ENCODE measurements at regions not wholly inside any gene's neighbourhood (a gene's known extent, or its start where the extent isn't known, plus 50 kb on each side); places are given as distances from the start of the nearest gene placed in this dataset.
"Not testable (repeated sequence)": the region's sequence is repeated elsewhere in the genome, so short reads cannot be mapped to it uniquely, and the experiment has no call there.

DNA sequence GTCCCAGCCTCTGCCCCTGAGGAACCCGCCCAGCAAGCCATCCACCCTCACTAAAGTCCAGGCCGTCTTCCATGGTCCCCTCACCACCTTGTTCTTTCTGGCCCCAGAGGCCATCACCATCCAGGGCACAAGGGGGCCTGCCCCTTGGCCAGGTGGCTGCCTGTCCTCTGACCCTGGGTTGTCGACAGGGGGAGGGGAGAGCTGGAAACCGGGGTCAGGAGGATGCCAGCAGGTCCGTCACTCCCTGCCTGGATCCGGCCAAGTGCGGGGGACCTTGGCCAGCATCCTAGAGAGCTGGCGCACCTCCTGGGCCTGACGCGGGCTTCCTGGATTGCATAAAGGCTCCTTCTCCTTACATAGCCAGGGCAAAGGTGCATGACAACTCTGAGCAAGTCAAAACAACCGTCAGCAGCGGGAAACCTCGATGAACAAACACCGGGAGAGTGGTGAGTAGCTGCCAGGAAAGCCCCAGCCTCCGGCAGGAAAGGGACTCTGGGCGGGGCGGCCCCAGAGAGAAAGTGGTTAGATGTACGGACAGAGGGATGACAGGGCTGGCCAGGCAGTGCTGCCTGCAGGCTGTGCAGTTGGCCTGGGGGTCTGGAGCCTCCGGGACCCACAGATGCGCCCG, 4461.2 kb upstream of the TPTE start:
- not testable (repeated sequence) for DNase-seq (ENCODE audit: low read depth in 2 of 3, low spot score in 1 of 3)

DNA sequence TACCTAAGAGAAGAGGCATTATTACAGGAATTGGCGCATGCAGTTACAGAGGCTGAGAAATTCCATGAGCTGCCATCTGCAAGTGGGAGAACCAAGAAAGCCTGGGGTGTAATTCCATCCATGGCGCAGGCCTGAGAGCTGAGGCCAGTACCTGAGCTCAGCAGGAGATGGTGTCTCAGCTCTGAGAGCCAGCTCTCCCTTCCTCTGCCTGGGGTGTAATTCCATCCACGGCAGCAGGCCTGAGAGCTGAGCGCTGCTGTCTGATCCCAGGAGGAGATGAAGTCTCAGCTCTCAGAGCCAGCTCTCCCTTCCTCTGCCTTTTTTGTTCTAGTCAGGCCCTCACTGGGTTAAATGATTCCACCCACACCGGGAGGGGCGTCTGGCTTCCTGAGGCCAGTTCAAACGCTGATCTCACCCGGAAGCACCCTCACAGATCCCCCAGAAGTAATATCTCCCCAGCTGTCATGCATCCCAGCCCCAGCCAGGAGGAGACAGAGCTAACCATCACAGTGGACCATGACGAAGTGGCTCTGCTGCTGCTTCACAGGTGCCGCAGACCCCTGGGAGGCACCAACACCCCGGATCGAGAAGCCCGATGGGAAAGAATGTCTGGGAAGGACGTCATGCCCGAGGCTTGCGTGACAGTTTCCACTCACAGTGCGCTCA, 4454.9 kb upstream of the TPTE start:
- DNase-seq (ENCODE audit: low read depth in 2 of 3, low spot score in 1 of 3), result not testable (repeated sequence)

DNA sequence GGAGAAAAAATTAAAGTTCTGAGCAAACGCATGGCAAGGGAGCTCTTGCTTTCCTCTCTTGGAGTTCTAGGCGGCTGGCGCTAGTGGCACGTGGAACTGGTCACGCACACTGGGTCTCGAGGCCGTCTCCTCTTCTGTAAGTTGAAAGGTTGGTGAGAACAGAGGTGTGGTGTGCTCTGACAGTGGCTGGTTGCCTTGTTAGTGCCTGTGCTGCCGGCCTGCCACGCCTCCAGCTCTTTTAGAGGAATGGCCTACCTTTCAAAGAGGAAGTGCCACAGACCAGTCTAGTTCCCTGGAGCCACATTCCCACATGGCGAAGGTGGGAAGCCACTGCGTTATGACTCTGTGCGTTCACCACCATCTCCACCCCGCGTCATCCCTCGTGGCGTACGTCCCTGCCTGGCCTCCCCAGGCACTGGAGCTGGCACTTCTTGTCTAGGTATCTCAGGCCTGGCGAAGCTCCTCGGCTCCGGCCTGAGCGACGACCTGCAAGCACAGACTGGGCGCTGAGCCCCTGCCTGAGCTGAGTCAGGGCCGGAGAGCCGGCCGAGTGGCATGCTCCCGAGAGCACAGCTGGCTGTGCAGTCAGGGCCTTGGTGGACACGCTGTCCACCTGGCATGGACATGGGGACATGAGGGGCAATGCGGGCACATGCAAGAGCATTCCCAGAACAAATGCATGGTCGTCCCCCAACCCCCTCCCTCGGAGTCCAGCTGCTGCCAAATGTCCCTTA, 4453.1 kb upstream of the TPTE start:
- DNase-seq (ENCODE audit: low read depth in 2 of 3, low spot score in 1 of 3), result not testable (repeated sequence)

GRCh38 chr21:6070213-6070612, 4451.2 kb upstream of the TPTE start:
- DNase-seq (ENCODE audit: low read depth in 2 of 3, low spot score in 1 of 3), result not testable (repeated sequence)

- DNase-seq (ENCODE audit: low read depth in 2 of 3, low spot score in 1 of 3), result not testable (repeated sequence)
Observed at GRCh38 chr21:6072691-6073090, 4448.7 kb upstream of the TPTE start.

DNA sequence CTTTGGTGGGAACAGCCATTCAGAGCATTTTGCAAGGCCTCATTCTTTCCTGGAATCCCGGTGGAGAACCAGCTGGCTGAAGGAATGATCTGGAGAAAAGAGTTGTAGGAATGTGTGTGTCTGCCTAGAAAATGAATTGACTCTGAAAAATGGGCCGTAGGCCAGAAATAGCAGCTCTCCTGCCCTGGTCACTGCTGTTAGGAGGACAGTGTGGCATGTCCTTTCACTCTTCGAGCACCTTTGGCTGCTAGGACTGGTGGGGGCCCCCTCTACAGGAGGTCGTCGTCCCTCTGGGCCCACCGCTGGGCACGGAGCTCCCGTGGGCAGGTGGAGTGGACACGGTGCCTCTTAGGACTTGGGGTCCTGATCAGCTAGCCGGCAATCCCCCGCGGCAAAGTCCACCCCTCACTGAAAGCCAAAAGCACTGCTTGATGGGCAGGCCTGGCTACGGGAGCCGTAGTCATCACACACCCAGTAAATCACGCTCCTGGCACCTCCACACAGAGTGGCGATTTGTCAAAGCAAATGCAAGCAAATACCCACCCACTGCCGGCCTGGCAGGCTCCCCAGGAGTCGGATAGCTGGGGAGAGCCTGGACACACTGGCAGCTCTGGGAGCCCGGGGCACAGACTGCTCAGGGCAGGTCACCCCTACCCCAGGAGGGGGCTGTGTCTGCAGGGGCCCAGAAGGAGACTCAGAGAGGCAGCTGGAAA, 4447.2 kb upstream of the TPTE start:
- DNase-seq (ENCODE audit: low read depth in 2 of 3, low spot score in 1 of 3), result not testable (repeated sequence)

GRCh38 chr21:6074935-6075334, 4446.4 kb upstream of the TPTE start:
- not testable (repeated sequence) for DNase-seq (ENCODE audit: low read depth in 2 of 3, low spot score in 1 of 3)

GRCh38 chr21:6075627-6076208, 4445.7 kb upstream of the TPTE start:
- DNase-seq (ENCODE audit: low read depth in 2 of 3, low spot score in 1 of 3), result not testable (repeated sequence)

GRCh38 chr21:6077358-6077757, 4444.0 kb upstream of the TPTE start:
- not testable (repeated sequence) for DNase-seq (ENCODE audit: low read depth in 2 of 3, low spot score in 1 of 3)

- DNase-seq (ENCODE audit: low read depth in 2 of 3, low spot score in 1 of 3), result not testable (repeated sequence)
Observed at GRCh38 chr21:6078902-6079301, 4442.5 kb upstream of the TPTE start.

GRCh38 chr21:6080941-6081655, 4440.3 kb upstream of the TPTE start:
- DNase-seq (ENCODE audit: low read depth in 2 of 3, low spot score in 1 of 3), result not testable (repeated sequence)

- DNase-seq (ENCODE audit: low read depth in 2 of 3, low spot score in 1 of 3), result not testable (repeated sequence)
Observed at GRCh38 chr21:6082166-6082565, 4439.2 kb upstream of the TPTE start.

- DNase-seq (ENCODE audit: low read depth in 2 of 3, low spot score in 1 of 3), result not testable (repeated sequence)
Observed at GRCh38 chr21:6083574-6084120, 4437.7 kb upstream of the TPTE start.

DNA sequence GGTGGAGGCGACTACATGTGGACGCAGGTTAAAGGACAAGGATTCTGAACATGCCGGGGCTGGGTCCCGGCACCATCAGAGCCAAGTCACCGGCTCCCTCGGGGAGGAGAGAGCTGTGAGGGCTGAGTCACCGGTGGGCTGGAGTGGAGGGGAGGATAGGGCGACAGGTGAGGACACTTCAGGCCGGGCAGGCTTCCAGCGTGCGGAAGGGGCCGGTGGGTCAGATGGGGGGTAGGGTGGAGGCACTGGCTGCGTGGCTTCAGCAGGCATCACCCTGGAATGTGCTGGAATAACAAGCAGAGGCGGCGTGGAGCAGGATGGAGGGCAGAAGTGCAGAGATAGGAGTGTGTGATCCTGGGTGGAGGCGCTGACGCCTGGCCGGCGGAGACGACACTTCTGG, 4435.3 kb upstream of the TPTE start:
- DNase-seq (ENCODE audit: low read depth in 2 of 3, low spot score in 1 of 3), result not testable (repeated sequence)

DNA sequence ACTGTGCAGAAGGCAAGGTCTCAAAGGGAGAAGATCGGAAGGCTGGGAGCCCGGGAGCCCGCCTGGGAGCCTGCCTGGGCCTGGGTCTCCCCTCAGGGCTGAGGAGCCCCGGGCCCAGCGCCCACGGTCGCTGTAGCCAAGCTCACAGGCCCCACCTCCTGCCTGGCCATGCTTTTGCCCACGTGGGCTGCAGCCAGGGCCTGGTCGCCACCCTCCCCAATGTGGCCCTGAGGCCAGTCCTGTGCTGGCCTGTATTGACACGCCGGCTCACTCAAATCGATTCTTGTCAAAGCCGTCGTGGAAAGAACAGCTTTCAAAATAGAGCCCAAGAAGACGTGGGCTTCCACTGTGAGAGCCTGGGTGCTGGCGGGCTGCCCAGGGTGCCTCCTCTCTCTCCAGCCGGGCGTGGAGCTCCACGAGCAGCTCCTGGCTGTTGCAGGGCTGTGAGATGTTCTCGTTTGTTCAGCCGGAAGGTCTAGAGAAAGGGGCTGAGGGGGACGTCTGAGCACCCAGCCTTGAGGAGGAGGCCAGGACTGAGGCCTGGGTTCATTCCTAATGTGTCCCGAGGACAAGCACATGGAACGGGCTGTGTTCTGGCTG, 4433.7 kb upstream of the TPTE start:
- DNase-seq (ENCODE audit: low read depth in 2 of 3, low spot score in 1 of 3), result not testable (repeated sequence)

DNA sequence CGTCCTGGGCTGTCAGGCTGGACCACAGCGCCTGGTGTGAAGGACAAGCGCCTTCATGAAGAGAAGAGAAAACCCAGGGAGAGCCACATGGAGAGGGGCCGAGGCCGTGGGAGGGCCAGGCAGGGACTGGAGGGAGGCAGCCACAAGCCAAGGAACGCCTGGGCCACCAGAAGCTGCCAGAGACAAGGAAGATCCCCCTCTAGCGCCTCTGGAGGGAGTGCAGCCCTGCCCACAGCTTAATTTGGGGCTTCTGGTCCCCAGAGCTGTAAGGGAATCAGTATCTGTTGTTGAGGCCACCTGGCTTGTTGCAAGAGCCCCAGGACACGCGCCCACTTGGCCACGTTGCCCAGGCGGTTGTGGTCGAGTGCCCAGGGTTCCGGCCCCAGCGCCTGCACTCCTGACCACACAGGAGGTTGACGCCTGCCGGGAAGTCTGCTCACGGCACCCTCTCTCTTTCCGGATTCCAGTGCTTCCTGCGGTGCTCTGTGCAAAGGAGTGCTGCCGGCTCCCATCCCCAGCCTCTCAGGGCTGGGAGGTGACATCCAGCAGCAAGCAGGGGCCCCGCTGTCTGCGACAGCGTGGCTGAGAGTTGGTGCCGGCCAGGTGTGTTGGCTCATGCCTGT, 4431.0 kb upstream of the TPTE start:
- DNase-seq (ENCODE audit: low read depth in 2 of 3, low spot score in 1 of 3), result not testable (repeated sequence)

GRCh38 chr21:6091335-6092027, 4429.9 kb upstream of the TPTE start:
- DNase-seq (ENCODE audit: low read depth in 2 of 3, low spot score in 1 of 3), result not testable (repeated sequence)

GRCh38 chr21:6092401-6092800, 4429.0 kb upstream of the TPTE start:
- not testable (repeated sequence) for DNase-seq (ENCODE audit: low read depth in 2 of 3, low spot score in 1 of 3)

DNA sequence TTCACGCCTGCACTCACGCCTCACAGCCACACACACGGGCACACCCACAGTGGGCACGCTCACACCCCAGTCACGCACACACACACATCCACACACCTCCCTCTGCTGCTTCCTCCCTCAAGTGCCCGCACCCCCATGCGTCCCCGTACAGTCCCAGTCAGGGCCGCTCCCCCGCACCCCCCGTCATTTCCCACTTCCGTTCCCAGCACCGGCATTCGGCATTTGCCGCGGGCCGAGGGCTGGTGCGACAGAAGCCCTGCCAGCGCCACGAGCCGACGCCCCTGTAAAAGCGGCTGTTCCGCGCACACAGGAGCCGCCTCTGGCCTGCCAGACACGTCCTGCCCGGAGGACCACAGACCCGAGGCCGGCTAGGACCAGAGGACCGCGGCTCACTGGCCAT, 4428.0 kb upstream of the TPTE start:
- peak in 1 of 3 donors; percentile 3 for DNase-seq (ENCODE audit: low read depth in 2 of 3, low spot score in 1 of 3)

Data from stimulated activated CD4-positive, alpha-beta T cell treated with anti-CD3 and anti-CD28 coated beads, Interleukin-12 subunit alpha, Interleukin-12 subunit beta, amount 100 ng/mL, for 48 hours (primary cell).